ENCODE measurements at regions not wholly inside any gene's neighbourhood (a gene's known extent, or its start where the extent isn't known, plus 50 kb on each side); places are given as distances from the start of the nearest gene placed in this dataset.

DNA sequence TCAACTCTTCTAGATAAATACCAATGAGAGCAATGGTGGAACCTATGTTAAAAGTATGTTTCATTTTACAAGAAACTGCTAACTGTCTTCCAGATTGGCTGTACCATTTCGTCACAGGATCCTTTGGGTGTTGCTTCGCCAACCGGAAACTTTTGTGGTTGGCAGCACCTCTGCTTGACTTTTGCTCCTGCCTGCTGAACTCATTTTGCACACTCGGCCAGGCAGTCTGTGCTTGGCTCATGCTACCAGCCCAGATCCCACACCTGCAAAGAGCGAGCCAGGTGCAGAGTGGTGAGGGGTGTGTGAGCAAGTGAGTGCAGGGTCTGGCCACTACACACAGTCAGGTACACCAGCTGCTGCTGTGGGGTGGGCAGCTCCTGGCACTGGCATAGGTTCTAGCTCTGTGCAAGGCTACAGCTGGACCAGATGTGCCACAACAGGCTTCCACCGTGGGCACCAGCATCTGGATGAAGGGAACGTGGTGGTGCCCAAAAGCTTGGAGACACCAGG is 422.3 kb downstream of the PRR16 start:
- Histone ChIP-seq H3K36me3 (ENCODE audit: control insufficient read depth in 1 of 2, insufficient read depth in 2 of 2, low read length in 2 of 2) (no peaks in the 10 kb centered on the region), H2AFZ (ENCODE audit: low read depth, low read length, poor library complexity, severe bottlenecking) (no peak overlapping the region), H3K4me1 (ENCODE audit: control insufficient read depth in 1 of 2, insufficient read depth in 2 of 2, low read length in 2 of 2) (no peaks in the 10 kb centered on the region), H3K4me3 (replicated peaks in 1 of 2; ENCODE audit: low read depth in 1 of 2, low read length in 2 of 2) (no peak overlapping the region), H4K20me1 (ENCODE audit: insufficient read depth) (no peaks in the 10 kb centered on the region), H3K9me2 (ENCODE audit: insufficient read depth) (no peaks in the 10 kb centered on the region), H3K27ac (ENCODE audit: low read depth, low read length) (no peak overlapping the region), H3K9me3 (ENCODE audit: control insufficient read depth in 1 of 2, insufficient read depth in 1 of 2, low read depth in 1 of 2, low read length in 2 of 2) (no peaks in the 10 kb centered on the region), H3K9ac (ENCODE audit: low read length) (no peak overlapping the region), H3K27me3 (ENCODE audit: insufficient read depth, low read length) (no peaks in the 10 kb centered on the region), H3K4me2 (ENCODE audit: low read length) (no peak overlapping the region), H3K79me2 (ENCODE audit: insufficient read depth, low read length) (no peaks in the 10 kb centered on the region)
- POLR2A ChIA-PET, result no interaction called here
- TF ChIP-seq TCF7L2 (IDR thresholded peaks at IDR 0.05; ENCODE audit: borderline replicate concordance, extremely low read depth, insufficient read depth, insufficient read length) (no peak), ZFX (IDR thresholded peaks at IDR 0.05) (no peak), ELF1 (IDR thresholded peaks at IDR 0.05; ENCODE audit: borderline replicate concordance, low read depth) (no peak), JUND (IDR thresholded peaks at IDR 0.05) (no peak), SIN3A (IDR thresholded peaks at IDR 0.05; ENCODE audit: low read depth) (no peak), EZH2 (IDR thresholded peaks at IDR 0.05) (no peak), CEBPB (IDR thresholded peaks at IDR 0.05; ENCODE audit: low read depth) (no peak), SP1 (IDR thresholded peaks at IDR 0.05; ENCODE audit: low read depth) (no peak)
- TF ChIP-seq, protein P1, sequence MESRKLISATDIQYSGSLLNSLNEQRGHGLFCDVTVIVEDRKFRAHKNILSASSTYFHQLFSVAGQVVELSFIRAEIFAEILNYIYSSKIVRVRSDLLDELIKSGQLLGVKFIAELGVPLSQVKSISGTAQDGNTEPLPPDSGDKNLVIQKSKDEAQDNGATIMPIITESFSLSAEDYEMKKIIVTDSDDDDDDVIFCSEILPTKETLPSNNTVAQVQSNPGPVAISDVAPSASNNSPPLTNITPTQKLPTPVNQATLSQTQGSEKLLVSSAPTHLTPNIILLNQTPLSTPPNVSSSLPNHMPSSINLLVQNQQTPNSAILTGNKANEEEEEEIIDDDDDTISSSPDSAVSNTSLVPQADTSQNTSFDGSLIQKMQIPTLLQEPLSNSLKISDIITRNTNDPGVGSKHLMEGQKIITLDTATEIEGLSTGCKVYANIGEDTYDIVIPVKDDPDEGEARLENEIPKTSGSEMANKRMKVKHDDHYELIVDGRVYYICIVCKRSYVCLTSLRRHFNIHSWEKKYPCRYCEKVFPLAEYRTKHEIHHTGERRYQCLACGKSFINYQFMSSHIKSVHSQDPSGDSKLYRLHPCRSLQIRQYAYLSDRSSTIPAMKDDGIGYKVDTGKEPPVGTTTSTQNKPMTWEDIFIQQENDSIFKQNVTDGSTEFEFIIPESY (IDR thresholded peaks at IDR 0.05; ENCODE audit: extremely low read depth, insufficient replicate concordance, low read length), result no peak
- RAD21 ChIA-PET (ENCODE audit: low non-redundant PET in 1 of 2, low total read pairs in 2 of 2, uncharacterized antibody in 2 of 2, unreplicated experiment in 2 of 2), result no interaction called here
- CTCF ChIA-PET, result no interaction called here
- no peak for ATAC-seq
- no peak for DNase-seq (ENCODE audit: low read depth, low spot score)
- intact Hi-C loops (cut with micrococcal nuclease), result no loop called here
- BruUV-seq (replicated peaks), result no TSS peak

DNA sequence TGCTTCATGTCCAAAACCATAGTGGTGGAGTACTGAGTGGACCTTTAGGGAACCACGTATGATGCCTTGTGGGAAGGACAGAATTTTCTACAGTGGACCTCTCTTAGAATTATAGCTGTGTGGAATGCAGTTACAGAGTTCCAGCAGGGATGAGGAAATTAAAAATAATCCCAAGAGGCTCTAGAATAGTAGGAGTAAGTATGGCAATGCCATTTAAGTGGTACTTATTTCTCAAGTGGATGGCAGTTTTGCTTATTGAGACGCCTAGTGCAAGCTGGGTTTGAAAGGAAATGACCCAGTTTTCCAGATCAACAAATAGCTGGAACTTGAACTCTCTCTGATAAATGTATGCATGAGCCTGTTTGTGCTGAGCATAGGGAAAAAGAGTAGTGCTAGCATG is 431.6 kb downstream of the PRR16 start:
- ChIA-PET RAD21 (ENCODE audit: low non-redundant PET in 1 of 2, low total read pairs in 2 of 2, uncharacterized antibody in 2 of 2, unreplicated experiment in 2 of 2) (no interaction called here), POLR2A (no interaction called here), CTCF (no interaction called here)
- H4K20me1 ChIP-seq (ENCODE audit: insufficient read depth), result no peaks in the 10 kb centered on the region
- H3K4me2 ChIP-seq (ENCODE audit: low read length), result no peak overlapping the region
- no peak overlapping the region for H3K27ac ChIP-seq (ENCODE audit: low read depth, low read length)
- no peaks in the 10 kb centered on the region for H3K27me3 ChIP-seq (ENCODE audit: insufficient read depth, low read length)
- ATAC-seq (no peak), DNase-seq (ENCODE audit: low read depth, low spot score) (no peak)
- TF ChIP-seq TCF7L2 (IDR thresholded peaks at IDR 0.05; ENCODE audit: borderline replicate concordance, extremely low read depth, insufficient read depth, insufficient read length) (no peak), ELF1 (IDR thresholded peaks at IDR 0.05; ENCODE audit: borderline replicate concordance, low read depth) (no peak), POLR2AphosphoS5 (IDR thresholded peaks at IDR 0.05; ENCODE audit: low read depth, low read length) (no peak), YY1 (IDR thresholded peaks at IDR 0.05; ENCODE audit: extremely low read depth, insufficient replicate concordance, low read depth, low read length) (no peak)
- TF ChIP-seq, protein P1 (IDR thresholded peaks at IDR 0.05; ENCODE audit: extremely low read depth, insufficient replicate concordance, low read length), result no peak
- BruUV-seq (replicated peaks), result no TSS peak
- no peaks in the 10 kb centered on the region for H3K9me2 ChIP-seq (ENCODE audit: insufficient read depth)
- no peak overlapping the region for H2AFZ ChIP-seq (ENCODE audit: low read depth, low read length, poor library complexity, severe bottlenecking)
- H3K4me3 ChIP-seq (replicated peaks in 1 of 2; ENCODE audit: low read depth in 1 of 2, low read length in 2 of 2), result no peak overlapping the region
- H3K4me1 ChIP-seq (ENCODE audit: control insufficient read depth in 1 of 2, insufficient read depth in 2 of 2, low read length in 2 of 2), result no peaks in the 10 kb centered on the region
- H3K79me2 ChIP-seq (ENCODE audit: insufficient read depth, low read length), result no peaks in the 10 kb centered on the region
- H3K9ac ChIP-seq (ENCODE audit: low read length), result no peak overlapping the region
- intact Hi-C loops (cut with micrococcal nuclease), result no loop called here
- no peaks in the 10 kb centered on the region for H3K36me3 ChIP-seq (ENCODE audit: control insufficient read depth in 1 of 2, insufficient read depth in 2 of 2, low read length in 2 of 2)
- no peaks in the 10 kb centered on the region for H3K9me3 ChIP-seq (ENCODE audit: control insufficient read depth in 1 of 2, insufficient read depth in 1 of 2, low read depth in 1 of 2, low read length in 2 of 2)

Data from HCT116 (cell line).